HAP-1 (cell line): ENCODE measurements at regions not wholly inside any gene's neighbourhood (a gene's known extent, or its start where the extent isn't known, plus 50 kb on each side); places are given as distances from the start of the nearest gene placed in this dataset.

ENCODE experiments used
- DNase-seq, 2 experiments: peaks; one replicate each; pipeline ENCODE4 v3.0.0-alpha.2; 2016 to 2020; ENCODE audit warnings: low spot score in 2 of 2
- H3K27me3 ChIP-seq: fragments of 250-450 bp; sonication (Bioruptor Pico); 2 replicates; pipeline ENCODE4 v1.5.1; 2020; ENCODE audit warnings: low read depth, mild to moderate bottlenecking, moderate library complexity
- H3K36me3 ChIP-seq: fragments of 250-450 bp; sonication (Bioruptor Pico); replicated peaks from 2 replicates; pipeline ENCODE4 v1.5.1; 2020; ENCODE audit warnings: mild to moderate bottlenecking
- H3K4me1 ChIP-seq: fragments of 250-450 bp; sonication (Bioruptor Pico); 2 replicates; pipeline ENCODE4 v1.5.1; 2020; ENCODE audit warnings: mild to moderate bottlenecking
- H3K4me3 ChIP-seq: fragments of 250-450 bp; sonication (Bioruptor Pico); 2 replicates; pipeline ENCODE4 v1.5.1; 2020; ENCODE audit warnings: mild to moderate bottlenecking, moderate library complexity
- H3K9me3 ChIP-seq: fragments of 250-450 bp; sonication (Bioruptor Pico); 2 replicates; pipeline ENCODE4 v1.5.1; 2020; ENCODE audit warnings: mild to moderate bottlenecking, moderate library complexity
- in situ Hi-C: fragments of 300-500 bp; cut with MboI; formaldehyde crosslinking; loops from 3 replicates; pipeline ENCODE4 v1.14.3; 2020; ENCODE audit warnings: low sequenced_read_pairs, inconsistent platforms, mixed read lengths

GRCh38 chr17:54029986-54030385, 207.3 kb downstream of the KIF2B start:
- DNase-seq = no peak
- no peaks in the 10 kb centered on the region for H3K27me3 ChIP-seq
- no peaks in the 10 kb centered on the region for H3K9me3 ChIP-seq
- in situ Hi-C loops = no loop called here
- H3K4me3 ChIP-seq = no peak overlapping the region
- H3K36me3 ChIP-seq = no peaks in the 10 kb centered on the region
- no peaks in the 10 kb centered on the region for H3K4me1 ChIP-seq

GRCh38 chr17:54046570-54046969, 223.8 kb downstream of the KIF2B start:
- Histone ChIP-seq H3K4me3 (no peak overlapping the region), H3K36me3 (no peaks in the 10 kb centered on the region), H3K4me1 (no peaks in the 10 kb centered on the region), H3K9me3 (no peaks in the 10 kb centered on the region), H3K27me3 (no peaks in the 10 kb centered on the region)
- no peak for DNase-seq
- in situ Hi-C loops = no loop called here

- Histone ChIP-seq H3K9me3 (no peaks in the 10 kb centered on the region), H3K36me3 (no peaks in the 10 kb centered on the region), H3K4me1 (no peaks in the 10 kb centered on the region), H3K27me3 (no peaks in the 10 kb centered on the region), H3K4me3 (no peak overlapping the region)
- in situ Hi-C loops = no loop called here
- no peak for DNase-seq
Observed at GRCh38 chr17:54063639-54064038, 240.9 kb downstream of the KIF2B start.

- Histone ChIP-seq H3K9me3 (no peaks in the 10 kb centered on the region), H3K27me3 (no peaks in the 10 kb centered on the region), H3K4me3 (no peak overlapping the region), H3K4me1 (no peaks in the 10 kb centered on the region), H3K36me3 (no peaks in the 10 kb centered on the region)
- DNase-seq = no peak
- in situ Hi-C loops = no loop called here
Observed at GRCh38 chr17:54085020-54085419, 262.3 kb downstream of the KIF2B start.

- no peaks in the 10 kb centered on the region for H3K4me1 ChIP-seq
- H3K9me3 ChIP-seq = no peaks in the 10 kb centered on the region
- H3K4me3 ChIP-seq = no peak overlapping the region
- in situ Hi-C loops = no loop called here
- H3K27me3 ChIP-seq = no peaks in the 10 kb centered on the region
- peak in 1 of 2 experiments; percentile 6 for DNase-seq
- no peaks in the 10 kb centered on the region for H3K36me3 ChIP-seq
Observed at GRCh38 chr17:54085934-54086333, 263.2 kb downstream of the KIF2B start.

- no peaks in the 10 kb centered on the region for H3K27me3 ChIP-seq
- no peak for DNase-seq
- no peak overlapping the region for H3K4me3 ChIP-seq
- no peaks in the 10 kb centered on the region for H3K4me1 ChIP-seq
- in situ Hi-C loops = no loop called here
- no peaks in the 10 kb centered on the region for H3K9me3 ChIP-seq
- H3K36me3 ChIP-seq = no peaks in the 10 kb centered on the region
Observed at GRCh38 chr17:54096216-54096615, 273.5 kb downstream of the KIF2B start.

GRCh38 chr17:54099221-54099620, 276.5 kb downstream of the KIF2B start:
- no peak overlapping the region for H3K4me3 ChIP-seq

GRCh38 chr17:54102246-54102645, 279.5 kb downstream of the KIF2B start:
- no peaks in the 10 kb centered on the region for H3K27me3 ChIP-seq
- H3K9me3 ChIP-seq = peaks cover 4% of the 10 kb centered on the region; the same call in 1 of the 2 replicates
- DNase-seq = no peak
- in situ Hi-C loops = no loop called here
- H3K36me3 ChIP-seq = no peaks in the 10 kb centered on the region
- no peak overlapping the region for H3K4me3 ChIP-seq
- no peaks in the 10 kb centered on the region for H3K4me1 ChIP-seq

More at GRCh38 chr17:54099221-54099620, 276.5 kb downstream of the KIF2B start:
- in situ Hi-C loops = no loop called here
- H3K27me3 ChIP-seq = no peaks in the 10 kb centered on the region
- no peaks in the 10 kb centered on the region for H3K36me3 ChIP-seq
- no peak for DNase-seq
- peaks cover 4% of the 10 kb centered on the region; the same call in 1 of the 2 replicates for H3K9me3 ChIP-seq
- H3K4me1 ChIP-seq = no peaks in the 10 kb centered on the region

GRCh38 chr17:54111576-54111975, 288.8 kb downstream of the KIF2B start:
- no peaks in the 10 kb centered on the region for H3K9me3 ChIP-seq
- no peaks in the 10 kb centered on the region for H3K36me3 ChIP-seq
- H3K4me3 ChIP-seq = no peak overlapping the region
- H3K4me1 ChIP-seq = no peaks in the 10 kb centered on the region
- in situ Hi-C loops = no loop called here
- DNase-seq = no peak
- H3K27me3 ChIP-seq = no peaks in the 10 kb centered on the region

- no peaks in the 10 kb centered on the region for H3K27me3 ChIP-seq
- H3K4me1 ChIP-seq = no peaks in the 10 kb centered on the region
- no peak for DNase-seq
- in situ Hi-C loops = no loop called here
- H3K9me3 ChIP-seq = no peaks in the 10 kb centered on the region
- no peaks in the 10 kb centered on the region for H3K36me3 ChIP-seq
- H3K4me3 ChIP-seq = no peak overlapping the region
Observed at GRCh38 chr17:54117452-54117851, 294.7 kb downstream of the KIF2B start.

- H3K9me3 ChIP-seq = no peaks in the 10 kb centered on the region
- no peaks in the 10 kb centered on the region for H3K4me1 ChIP-seq
- no peaks in the 10 kb centered on the region for H3K27me3 ChIP-seq
- DNase-seq = no peak
- no peak overlapping the region for H3K4me3 ChIP-seq
- in situ Hi-C loops = no loop called here
- no peaks in the 10 kb centered on the region for H3K36me3 ChIP-seq
Observed at GRCh38 chr17:54124456-54124855, 301.7 kb downstream of the KIF2B start.

GRCh38 chr17:54153423-54153822, 330.7 kb downstream of the KIF2B start:
- H3K4me1 ChIP-seq = no peaks in the 10 kb centered on the region
- in situ Hi-C loops = no loop called here
- no peaks in the 10 kb centered on the region for H3K9me3 ChIP-seq
- no peak overlapping the region for H3K4me3 ChIP-seq
- H3K36me3 ChIP-seq = no peaks in the 10 kb centered on the region
- no peaks in the 10 kb centered on the region for H3K27me3 ChIP-seq
- no peak for DNase-seq

- H3K27me3 ChIP-seq = no peaks in the 10 kb centered on the region
- no peaks in the 10 kb centered on the region for H3K36me3 ChIP-seq
- no peak for DNase-seq
- H3K4me3 ChIP-seq = no peak overlapping the region
- in situ Hi-C loops = no loop called here
- H3K4me1 ChIP-seq = no peaks in the 10 kb centered on the region
- no peaks in the 10 kb centered on the region for H3K9me3 ChIP-seq
Observed at GRCh38 chr17:54157542-54157941, 334.8 kb downstream of the KIF2B start.

GRCh38 chr17:54172096-54172984, 349.6 kb downstream of the KIF2B start:
- Histone ChIP-seq H3K36me3 (no peaks in the 10 kb centered on the region), H3K4me1 (peaks cover 5% of the 10 kb centered on the region), H3K9me3 (no peaks in the 10 kb centered on the region), H3K4me3 (no peak overlapping the region), H3K27me3 (no peaks in the 10 kb centered on the region)
- in situ Hi-C loops = no loop called here
- peak; percentile 55 to 73 for DNase-seq

- DNase-seq = no peak
- Histone ChIP-seq H3K4me1 (peaks cover 5% of the 10 kb centered on the region), H3K27me3 (no peaks in the 10 kb centered on the region), H3K9me3 (no peaks in the 10 kb centered on the region), H3K4me3 (no peak overlapping the region), H3K36me3 (no peaks in the 10 kb centered on the region)
- in situ Hi-C loops = no loop called here
Observed at GRCh38 chr17:54172985-54173316, 350.2 kb downstream of the KIF2B start.
